ENCODE measurements at regions not wholly inside any gene's neighbourhood (a gene's known extent, or its start where the extent isn't known, plus 50 kb on each side); places are given as distances from the start of the nearest gene placed in this dataset.
A peak's percentile ranks its signal among the peaks of the same experiment; 100 is the strongest.

DNA sequence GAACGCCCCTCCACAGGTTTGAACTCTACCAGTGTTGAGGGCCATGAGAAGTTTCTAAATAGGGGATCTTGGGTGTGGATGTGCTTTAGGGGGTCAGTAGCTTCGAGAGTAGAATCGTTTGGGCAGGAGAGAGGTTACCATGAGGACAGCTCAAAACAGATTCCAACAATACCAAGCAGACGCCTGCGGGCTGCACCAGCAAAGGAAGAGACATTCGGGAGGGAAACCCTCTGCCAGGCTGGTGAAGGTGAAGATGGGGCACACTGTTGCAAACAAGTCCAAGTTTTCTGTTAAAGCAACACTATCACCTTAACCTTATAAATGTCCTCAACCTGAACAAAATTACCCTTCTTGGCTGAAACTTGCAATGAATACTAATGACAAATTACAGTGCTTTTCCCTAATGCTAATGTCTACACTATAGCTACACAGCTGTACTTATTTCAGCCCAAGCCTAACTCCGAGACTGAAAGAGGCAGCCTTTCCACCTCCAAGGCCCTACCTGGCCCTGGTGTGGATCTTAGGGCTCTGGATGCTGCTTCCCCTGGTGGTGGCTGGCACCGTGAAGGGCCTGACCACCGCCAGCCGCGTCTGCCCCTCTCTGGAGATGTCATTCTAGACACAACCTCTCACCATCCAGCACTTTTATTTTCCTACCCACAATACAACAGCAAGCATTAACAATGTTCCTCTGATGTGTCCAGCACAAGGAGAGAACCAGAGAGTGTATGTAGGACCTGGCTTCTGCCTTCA, 80.1 kb downstream of the DLL1 start:
- Mint-ChIP-seq H3K4me1 (peaks cover 0 to 14% of the 10 kb centered on the region in 2 donors), H3K9me3 (no peaks in the 10 kb centered on the region), H3K36me3 (no peaks in the 10 kb centered on the region), H3K27ac (no peak overlapping the region), H3K27me3 (ENCODE audit: low read depth in 2 of 2) (peaks cover 36 to 38% of the 10 kb centered on the region in 2 donors), H3K4me3 (no peak overlapping the region)
- Histone ChIP-seq H3K27me3 (ENCODE audit: control insufficient read depth, insufficient read depth, low read length) (peaks cover 2% of the 10 kb centered on the region), H3K9me3 (ENCODE audit: control insufficient read depth, insufficient read depth, low read length) (no peaks in the 10 kb centered on the region), H3K4me1 (ENCODE audit: control insufficient read depth, insufficient read depth, low read length) (peaks cover 9% of the 10 kb centered on the region), H3K4me3 (ENCODE audit: low read length) (no peak overlapping the region), H3K27ac (ENCODE audit: low read length) (no peak overlapping the region), H3K36me3 (ENCODE audit: control insufficient read depth, insufficient read depth, low read length) (no peaks in the 10 kb centered on the region)
- TF ChIP-seq, protein P1, sequence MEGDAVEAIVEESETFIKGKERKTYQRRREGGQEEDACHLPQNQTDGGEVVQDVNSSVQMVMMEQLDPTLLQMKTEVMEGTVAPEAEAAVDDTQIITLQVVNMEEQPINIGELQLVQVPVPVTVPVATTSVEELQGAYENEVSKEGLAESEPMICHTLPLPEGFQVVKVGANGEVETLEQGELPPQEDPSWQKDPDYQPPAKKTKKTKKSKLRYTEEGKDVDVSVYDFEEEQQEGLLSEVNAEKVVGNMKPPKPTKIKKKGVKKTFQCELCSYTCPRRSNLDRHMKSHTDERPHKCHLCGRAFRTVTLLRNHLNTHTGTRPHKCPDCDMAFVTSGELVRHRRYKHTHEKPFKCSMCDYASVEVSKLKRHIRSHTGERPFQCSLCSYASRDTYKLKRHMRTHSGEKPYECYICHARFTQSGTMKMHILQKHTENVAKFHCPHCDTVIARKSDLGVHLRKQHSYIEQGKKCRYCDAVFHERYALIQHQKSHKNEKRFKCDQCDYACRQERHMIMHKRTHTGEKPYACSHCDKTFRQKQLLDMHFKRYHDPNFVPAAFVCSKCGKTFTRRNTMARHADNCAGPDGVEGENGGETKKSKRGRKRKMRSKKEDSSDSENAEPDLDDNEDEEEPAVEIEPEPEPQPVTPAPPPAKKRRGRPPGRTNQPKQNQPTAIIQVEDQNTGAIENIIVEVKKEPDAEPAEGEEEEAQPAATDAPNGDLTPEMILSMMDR (IDR thresholded peaks at IDR 0.05), result no peak
- DNase-seq (no peak), ATAC-seq (no peak)
- 68% methylated on average over 9 of the region's 11 CpGs for WGBS (ENCODE audit: insufficient coverage)
- intact Hi-C loops (cut with micrococcal nuclease), result no loop called here

DNA sequence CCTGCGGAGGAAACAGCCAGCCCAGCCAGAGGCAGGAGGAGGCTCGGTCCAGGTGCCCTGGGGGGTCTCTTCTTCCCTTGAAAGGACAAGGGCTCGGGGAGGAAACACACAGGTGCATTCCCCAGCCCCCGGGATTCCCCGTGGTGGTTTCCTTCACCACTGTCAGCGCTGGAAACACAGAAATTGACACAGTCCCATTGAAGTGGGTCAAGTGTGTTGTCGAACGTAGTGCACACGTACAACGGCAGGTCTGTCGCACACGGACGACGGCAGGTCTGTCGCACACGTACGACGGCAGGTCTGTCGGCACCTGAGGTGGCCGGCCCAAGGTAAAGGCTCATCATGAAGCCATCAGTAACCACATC, 80.9 kb downstream of the DLL1 start:
- Histone ChIP-seq H3K4me3 (ENCODE audit: low read length) (no peak overlapping the region), H3K4me1 (ENCODE audit: control insufficient read depth, insufficient read depth, low read length) (peaks cover 9% of the 10 kb centered on the region), H3K27ac (ENCODE audit: low read length) (no peak overlapping the region), H3K36me3 (ENCODE audit: control insufficient read depth, insufficient read depth, low read length) (no peaks in the 10 kb centered on the region), H3K9me3 (ENCODE audit: control insufficient read depth, insufficient read depth, low read length) (no peaks in the 10 kb centered on the region), H3K27me3 (ENCODE audit: control insufficient read depth, insufficient read depth, low read length) (peaks cover 2% of the 10 kb centered on the region)
- Mint-ChIP-seq H3K4me1 (peaks cover 0 to 16% of the 10 kb centered on the region in 2 donors), H3K36me3 (no peaks in the 10 kb centered on the region), H3K27ac (no peak overlapping the region), H3K27me3 (ENCODE audit: low read depth in 2 of 2) (peaks cover 36 to 39% of the 10 kb centered on the region in 2 donors), H3K4me3 (no peak overlapping the region), H3K9me3 (no peaks in the 10 kb centered on the region)
- TF ChIP-seq, protein P1 (IDR thresholded peaks at IDR 0.05), result no peak
- DNase-seq (peak in 1 of 2 donors; percentile 34), ATAC-seq (peak in 1 of 3 donors; percentile 28)
- 66% methylated on average over 20 of the region's 20 CpGs for WGBS (ENCODE audit: insufficient coverage)
- intact Hi-C loops (cut with micrococcal nuclease), result no loop called here

DNA sequence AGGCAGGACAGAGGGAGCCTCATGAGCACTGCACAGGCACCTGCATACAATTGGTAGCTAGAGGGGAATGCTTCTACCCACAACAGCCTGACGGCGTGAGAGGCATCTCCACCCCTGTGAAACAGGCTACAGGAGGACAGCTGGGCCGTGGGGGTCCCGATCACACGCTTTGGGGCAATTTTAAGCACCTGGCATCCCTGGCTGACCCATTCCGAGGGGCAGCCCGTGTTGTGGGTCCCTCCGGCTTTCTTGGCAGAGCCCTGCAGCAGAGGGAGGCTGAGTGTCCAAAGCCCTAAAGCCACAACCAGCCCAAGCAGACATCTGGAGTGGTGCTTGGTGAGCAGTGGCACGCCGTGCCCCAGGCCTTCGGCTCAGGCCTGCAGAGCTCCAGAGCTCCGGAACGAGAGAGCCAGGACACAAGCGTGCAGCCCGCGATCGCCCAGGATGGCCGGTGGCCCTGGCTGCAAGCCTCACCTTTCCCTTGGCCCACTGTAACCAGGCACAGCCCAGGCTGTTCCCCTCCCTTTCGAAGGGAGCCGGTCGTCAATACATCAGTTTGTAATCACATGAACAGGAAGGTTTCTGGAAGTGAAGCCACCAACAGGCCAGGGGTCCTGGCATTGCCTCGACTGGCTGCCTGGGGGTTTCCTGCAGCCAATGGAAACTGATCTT, 81.4 kb downstream of the DLL1 start:
- peaks cover 0 to 16% of the 10 kb centered on the region in 2 donors for H3K4me1 Mint-ChIP-seq
- H3K9me3 Mint-ChIP-seq, result no peaks in the 10 kb centered on the region
- H3K27me3 Mint-ChIP-seq (ENCODE audit: low read depth in 2 of 2), result peaks cover 36 to 39% of the 10 kb centered on the region in 2 donors
- TF ChIP-seq, protein P1 (IDR thresholded peaks at IDR 0.05), result no peak
- H3K36me3 Mint-ChIP-seq, result peaks cover under 1% of the 10 kb centered on the region
- ATAC-seq, result no peak
- Histone ChIP-seq H3K27ac (ENCODE audit: low read length) (no peak overlapping the region), H3K27me3 (ENCODE audit: control insufficient read depth, insufficient read depth, low read length) (peaks cover 2% of the 10 kb centered on the region), H3K4me3 (ENCODE audit: low read length) (no peak overlapping the region), H3K4me1 (ENCODE audit: control insufficient read depth, insufficient read depth, low read length) (peaks cover 9% of the 10 kb centered on the region), H3K36me3 (ENCODE audit: control insufficient read depth, insufficient read depth, low read length) (no peaks in the 10 kb centered on the region), H3K9me3 (ENCODE audit: control insufficient read depth, insufficient read depth, low read length) (no peaks in the 10 kb centered on the region)
- intact Hi-C loops (cut with micrococcal nuclease), result no loop called here
- no peak overlapping the region for H3K4me3 Mint-ChIP-seq
- peak in 1 of 2 donors; percentile 10 for DNase-seq
- 88% methylated on average over 22 of the region's 22 CpGs for WGBS (ENCODE audit: insufficient coverage)
- H3K27ac Mint-ChIP-seq, result no peak overlapping the region

All from natural killer cell (primary cell).